GM21381 (cell line): ENCODE measurements at regions not wholly inside any gene's neighbourhood (a gene's known extent, or its start where the extent isn't known, plus 50 kb on each side); places are given as distances from the start of the nearest gene placed in this dataset.
A peak's percentile ranks its signal among the peaks of the same experiment; 100 is the strongest.
"Not testable (repeated sequence)": the region's sequence is repeated elsewhere in the genome, so short reads cannot be mapped to it uniquely, and the experiment has no call there.

ENCODE experiments used
- ATAC-seq: cut with Tn5 transposase; IDR thresholded peaks from one replicate; pipeline ENCODE4 v1.9.1; 2021; ENCODE audit warnings: mild to moderate bottlenecking, moderate library complexity; ENCODE audit not compliant: unreplicated experiment

DNA sequence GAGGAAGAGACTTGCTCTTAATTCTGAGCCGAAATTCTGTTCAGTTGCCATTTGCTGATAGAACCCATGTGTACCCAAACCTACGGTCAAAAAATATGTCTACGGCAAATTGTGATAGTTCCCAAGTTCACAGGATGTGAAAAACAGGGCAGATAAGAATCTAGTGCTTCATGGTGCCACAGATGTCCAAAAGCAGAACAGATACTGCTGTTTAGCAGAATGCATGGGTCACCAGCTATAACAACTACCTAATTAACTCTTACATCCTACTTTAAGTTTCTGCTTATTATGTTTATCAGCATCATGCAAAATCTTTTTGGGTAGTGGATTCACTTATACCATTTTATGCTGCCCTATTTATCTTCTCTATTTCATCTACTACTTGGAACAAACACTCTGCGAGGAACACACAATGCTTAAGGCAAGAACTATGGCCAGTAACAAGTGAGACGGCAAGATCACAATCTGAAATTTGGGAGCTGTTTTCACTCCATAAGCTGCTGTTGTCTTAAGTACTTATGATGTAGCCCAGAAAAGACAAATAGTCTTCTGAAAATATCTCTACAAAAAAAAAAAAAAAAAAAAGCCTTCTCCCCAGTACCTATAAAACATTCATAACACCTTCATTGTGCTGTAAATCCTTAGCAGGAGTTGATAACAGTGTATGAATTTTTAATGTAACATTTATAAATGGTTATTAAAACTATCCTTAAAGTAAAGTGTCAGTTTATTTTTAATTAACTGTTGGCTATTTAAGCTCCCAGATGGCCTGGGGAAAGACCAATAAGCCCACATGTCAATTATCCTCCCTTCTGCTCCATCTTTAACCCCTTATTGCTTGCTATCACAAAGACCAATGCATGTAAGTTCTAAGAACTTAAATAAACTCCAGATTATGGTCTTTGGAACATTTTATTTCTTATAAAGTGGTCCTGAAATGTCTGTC lies 232.3 kb downstream of the TLR4 start:
- peak; percentile 97 for ATAC-seq

DNA sequence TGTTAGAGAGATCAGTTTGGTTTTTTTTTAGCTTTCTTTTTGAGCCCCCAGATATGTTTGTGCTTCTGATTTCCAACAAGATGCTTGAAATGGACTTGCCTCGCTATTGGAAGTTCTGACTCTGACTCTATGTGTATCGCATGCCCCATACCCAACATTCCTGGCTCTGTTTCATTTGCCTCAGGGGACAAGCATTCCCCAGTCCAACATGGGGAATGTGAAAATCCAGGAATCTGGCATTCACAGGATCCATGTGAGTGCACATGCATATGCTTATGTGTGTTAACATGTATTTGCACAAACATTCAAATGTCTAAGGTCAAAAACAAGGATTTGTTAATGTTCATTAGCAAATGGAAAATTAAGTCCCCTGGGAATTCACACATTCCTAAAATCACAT lies 233.9 kb downstream of the TLR4 start:
- ATAC-seq = no peak

DNA sequence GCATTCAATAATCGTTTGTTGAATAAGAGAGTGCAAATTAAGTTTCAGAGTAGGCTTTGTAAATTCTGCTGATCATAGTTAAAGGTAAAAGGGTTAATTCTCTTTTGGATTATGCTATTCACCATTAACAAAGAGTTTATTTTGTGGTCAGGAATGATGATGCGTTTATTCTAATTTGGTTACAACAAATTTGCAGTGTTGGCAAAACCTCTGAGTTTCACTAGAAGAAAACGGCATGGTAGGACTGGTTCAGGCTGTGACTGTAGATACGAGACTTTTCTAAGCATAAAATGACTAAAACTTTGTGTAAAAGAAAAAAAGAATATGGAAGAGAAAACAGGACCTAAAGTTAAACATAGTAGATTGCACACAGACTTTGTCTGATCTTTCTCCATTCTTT lies 234.7 kb downstream of the TLR4 start:
- ATAC-seq = no peak

DNA sequence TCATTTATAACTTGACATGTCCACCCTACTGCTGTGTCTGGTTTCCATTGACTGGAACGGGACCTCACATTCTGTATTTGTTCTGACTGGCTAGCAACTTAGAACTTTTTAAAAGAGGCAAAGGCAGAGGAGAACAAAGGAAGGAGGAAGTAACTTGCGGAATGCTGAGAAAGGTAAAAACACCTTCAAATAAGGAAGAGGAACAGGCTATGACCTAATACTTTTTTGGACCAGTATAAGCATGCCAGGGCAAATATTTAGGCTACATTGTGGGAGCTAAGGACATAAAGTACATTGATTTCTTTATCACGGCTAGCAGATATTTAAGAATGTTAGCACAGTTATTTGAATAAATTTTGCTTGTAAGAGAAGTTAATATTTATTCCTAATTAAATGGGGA lies 240.5 kb downstream of the TLR4 start:
- not testable (repeated sequence) for ATAC-seq

DNA sequence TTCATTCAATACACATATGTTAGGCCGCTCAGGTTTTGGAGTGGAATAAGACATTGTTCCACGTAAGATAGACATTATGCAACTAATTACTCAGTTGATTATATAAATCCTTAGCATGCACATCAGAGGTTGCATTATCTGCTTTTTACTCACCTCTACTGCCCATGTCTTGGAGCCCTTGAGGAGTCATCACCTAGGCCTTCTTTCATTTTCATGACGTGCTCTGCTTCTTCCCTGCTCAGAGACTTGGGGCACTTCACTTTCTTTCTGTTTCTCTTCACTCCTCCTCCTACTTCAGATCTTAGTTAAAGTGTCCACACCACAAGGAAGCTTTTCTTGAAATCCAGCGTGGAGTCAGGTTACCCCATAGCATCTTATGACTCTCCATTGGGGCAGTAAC lies 241.1 kb downstream of the TLR4 start:
- no peak for ATAC-seq

DNA sequence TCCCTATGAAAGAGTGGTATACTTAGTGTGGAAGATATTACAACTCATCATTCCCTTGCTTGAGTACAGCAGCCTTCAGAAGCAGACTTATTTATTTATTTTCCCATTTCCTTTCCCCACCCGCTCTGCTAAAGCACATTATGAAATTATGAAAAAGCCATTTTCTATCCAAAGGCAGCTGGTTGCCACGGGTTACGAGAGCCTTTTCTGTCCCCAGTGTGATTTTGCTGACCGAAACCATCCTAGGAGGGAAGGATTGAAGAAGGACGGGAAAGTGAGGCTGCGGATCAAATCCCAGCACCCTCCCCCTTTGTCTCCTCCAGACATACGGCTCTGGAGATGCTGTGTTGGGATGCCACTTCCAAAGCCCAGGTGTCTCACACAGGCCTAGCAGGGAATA lies 246.9 kb downstream of the TLR4 start:
- ATAC-seq = no peak

DNA sequence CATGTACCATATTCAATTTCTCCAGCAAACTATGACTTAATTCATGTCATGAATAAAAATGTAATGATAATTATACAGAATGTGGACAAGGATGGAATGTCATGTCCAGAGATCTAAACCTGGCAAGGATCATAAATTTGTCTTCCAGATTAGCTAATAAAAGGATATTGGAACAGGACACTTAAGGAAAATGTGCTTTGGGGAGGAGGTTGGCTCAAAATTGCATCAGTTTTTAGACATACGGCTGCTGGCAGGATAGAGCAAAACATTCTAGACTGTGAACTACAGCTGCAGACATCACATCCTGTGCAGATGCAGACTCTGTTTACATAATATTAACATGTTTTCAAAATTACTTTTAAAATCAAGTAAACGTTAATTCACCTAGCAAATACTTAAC lies 248.4 kb downstream of the TLR4 start:
- ATAC-seq = no peak

DNA sequence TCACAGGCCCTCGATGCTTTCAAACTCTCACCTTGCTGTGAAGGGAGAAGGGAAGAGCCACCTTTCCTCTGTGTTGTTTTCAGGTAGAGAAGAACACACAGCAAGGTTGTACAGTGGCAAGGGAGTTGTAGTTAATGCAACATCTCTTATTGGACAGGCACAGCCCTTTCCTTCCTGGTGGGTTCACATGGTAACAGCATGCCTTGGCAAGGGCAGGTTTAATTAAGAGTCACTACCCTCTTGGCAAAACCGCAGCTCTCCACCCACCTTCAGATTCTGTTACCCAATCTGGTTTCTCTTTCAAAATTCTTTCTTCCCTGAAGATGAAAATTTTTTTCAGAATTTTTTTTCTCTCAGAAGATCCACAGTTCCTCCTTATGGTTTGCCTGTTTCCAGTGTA lies 253.1 kb downstream of the TLR4 start:
- no peak for ATAC-seq

DNA sequence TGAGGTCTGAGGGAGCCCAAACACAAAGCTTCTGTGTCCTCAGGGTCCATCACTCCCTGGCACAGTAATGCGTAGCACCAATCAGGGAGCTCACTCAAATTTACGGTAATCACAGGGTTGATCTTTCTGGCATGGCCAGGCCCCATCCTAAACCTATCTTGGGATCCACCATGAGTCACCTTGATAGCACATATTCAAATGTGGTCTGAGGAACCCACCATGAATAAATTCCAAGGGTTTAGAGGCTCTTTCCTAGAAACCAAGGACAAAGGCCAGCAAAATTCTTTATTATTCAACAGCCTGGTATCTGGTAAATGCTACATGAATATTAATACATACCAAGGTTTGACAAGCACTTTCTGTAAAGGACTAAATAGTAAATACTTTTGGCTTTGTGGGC lies 254.5 kb downstream of the TLR4 start:
- no peak for ATAC-seq

DNA sequence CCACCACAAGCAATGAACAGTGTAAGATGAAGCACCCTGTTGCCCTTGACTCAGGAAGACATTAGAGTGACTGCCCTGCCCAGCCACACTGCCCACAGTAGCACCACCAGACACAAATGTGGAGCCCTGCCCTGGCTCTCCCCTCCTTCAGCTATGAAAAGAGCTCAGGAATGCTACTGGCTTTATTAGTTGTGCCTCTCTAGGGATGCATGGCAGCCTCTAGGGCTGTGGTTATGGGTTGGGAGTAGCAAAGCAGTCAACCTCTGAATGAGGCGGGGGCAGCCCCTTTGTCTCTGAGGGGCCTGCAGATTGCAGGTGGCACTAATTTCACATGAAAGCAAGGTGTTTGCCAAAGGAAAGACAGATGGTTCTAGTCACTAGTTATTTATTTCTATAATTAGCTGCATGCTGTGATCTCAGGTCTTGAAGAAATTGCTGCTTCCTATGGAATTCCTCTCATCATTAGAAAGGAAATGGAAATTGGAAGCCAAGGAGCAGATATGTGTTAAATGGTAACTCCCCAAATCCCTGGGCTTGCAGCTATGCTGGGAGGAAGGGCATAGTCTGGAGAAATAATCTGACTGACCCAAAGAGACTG lies 259.4 kb downstream of the TLR4 start:
- no peak for ATAC-seq

DNA sequence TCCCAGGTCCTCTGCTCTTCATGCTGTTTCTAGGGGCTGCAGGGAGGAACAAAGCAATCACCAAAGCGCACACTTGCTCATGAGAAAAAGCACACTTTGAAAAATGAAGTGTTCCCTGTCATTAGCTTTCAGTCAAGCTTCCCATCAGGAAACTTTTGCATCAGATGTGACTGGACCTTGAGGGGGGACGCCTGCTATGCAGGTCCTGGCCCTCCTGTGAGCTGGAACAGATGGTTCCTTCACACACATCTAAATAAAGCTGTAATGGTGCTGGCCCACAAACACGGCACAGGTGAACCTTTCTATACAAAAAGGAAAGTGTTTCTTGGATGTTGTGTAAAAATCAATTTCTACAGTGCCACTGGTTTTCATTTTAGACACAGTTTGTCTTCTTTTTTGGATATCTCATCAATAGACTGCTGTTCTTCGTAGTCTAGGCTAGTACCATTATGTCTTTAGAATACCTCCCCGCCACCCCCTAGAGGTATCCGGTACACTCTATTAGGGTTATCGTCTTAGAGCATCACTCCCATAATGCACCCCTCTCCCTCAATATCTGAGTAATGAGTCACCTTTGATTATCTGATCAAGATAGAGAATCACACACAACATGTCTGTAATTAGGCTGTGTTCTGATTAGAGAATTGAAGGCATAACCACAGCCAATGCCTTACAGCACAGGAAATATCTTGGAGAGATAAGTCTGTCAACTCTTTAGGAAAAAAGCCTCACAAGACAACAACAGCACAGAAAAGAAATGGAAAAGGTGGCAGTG lies 266.3 kb downstream of the TLR4 start:
- no peak for ATAC-seq

DNA sequence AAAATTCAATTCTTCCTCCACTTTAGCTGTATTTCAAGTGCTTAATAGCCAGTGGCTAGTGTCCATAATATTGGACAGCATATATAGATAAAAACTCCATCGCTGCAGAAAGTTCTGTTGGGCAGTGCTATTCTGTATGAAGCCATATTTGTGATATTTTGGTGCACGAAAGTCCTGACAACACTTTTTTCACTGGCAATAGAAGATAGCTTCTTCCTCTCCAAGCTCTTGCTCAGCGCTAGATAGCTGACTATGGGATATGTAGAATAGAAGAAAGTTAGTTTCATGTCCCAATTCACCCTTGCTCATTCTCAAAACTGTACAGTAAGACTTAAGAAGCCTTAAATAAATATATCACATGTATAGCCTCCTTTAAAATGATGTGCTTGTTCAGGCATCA lies 269.9 kb downstream of the TLR4 start:
- ATAC-seq = no peak

DNA sequence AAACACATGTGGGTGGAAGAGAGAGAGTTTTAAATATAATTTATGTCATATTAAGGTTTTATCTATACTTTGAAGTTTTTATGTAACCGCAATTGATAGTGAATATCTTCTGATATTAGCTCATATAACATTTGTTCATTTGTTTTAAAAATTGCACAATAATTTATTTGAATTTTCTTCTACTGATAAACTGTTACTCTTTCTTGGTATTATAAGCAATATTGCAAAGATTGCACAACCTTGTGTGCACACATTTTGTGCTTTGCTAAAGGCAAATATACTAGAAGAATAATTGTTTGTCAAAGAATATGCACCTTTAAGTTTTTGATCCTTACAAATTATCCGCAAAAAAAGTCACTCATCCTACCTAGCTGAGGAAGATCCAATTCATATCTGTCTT lies 275.7 kb downstream of the TLR4 start:
- ATAC-seq = no peak

DNA sequence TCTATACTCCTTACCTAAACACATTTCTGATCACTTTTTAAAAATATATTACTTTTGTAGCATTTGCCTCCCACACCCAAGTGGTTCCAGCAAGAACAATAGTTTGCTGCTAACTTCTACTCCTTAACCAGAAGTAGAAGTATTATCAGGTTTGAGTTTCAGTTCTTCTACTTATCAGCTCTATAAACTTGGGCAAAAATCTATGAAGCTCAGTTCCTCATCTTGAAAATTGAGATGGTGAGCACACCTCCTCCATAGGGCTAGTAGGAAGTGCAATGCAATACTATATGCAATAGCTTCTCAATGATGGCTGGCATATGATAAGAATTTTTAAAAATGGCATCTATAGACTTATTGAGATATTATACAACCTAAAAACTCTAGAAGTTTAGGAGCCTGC lies 283.7 kb downstream of the TLR4 start:
- no peak for ATAC-seq

DNA sequence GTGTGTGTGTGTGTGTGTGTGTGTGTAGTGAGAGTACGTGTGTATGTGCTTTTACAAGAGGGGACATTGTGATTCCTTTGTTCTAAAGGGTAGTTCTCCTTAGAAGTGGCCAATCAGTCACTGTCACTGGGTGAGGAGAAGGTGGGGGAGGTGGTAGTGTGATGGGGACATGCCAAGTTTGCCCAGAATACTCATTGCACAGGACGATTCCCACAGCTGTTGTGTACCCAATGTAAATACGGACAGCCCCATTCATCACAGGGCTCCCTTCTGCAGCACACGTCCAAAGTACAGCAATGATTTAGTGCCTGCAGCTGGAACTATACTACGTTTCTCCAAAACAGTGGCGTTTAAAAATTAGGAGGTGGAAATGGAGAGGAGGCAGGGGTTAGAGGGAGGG lies 287.8 kb downstream of the TLR4 start:
- ATAC-seq = no peak

DNA sequence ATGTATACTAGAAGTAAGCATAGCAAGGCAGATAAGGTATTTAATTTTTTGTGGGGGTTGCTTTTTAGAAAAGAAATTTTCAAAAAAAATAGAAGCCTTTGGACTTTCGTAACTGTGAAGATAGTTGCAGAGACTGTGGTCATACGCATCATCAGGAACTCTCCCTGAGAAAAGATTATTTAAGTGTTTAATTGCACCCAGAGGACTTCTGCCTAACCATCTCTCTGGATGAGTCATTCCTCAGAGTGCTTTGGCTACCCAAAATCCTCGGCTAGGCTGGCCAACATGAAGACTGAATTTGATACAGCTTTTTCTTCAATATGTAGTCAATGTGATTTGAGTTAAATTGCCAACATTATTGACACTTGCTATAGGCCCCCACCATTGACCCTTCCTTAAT lies 296.4 kb downstream of the TLR4 start:
- ATAC-seq = no peak

DNA sequence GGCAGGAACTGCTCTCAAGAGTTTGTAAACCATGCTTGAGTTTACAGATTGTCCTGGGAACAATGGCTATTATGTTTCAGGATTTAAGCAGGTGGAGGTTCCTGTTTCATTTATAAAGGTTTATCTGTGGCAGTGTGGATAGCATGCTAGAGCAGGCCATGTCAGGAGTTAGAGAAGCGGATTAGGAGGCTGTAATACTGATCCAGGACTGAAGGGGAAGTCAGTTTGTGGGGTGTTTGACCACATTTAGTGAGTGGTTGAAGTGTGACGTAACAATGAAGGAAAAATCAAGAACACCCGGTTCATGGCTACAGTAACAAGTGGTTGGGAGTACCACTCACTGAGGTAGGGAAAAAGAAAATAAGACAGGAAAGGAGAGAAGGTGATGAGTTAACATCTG lies 299.0 kb downstream of the TLR4 start:
- ATAC-seq = no peak

DNA sequence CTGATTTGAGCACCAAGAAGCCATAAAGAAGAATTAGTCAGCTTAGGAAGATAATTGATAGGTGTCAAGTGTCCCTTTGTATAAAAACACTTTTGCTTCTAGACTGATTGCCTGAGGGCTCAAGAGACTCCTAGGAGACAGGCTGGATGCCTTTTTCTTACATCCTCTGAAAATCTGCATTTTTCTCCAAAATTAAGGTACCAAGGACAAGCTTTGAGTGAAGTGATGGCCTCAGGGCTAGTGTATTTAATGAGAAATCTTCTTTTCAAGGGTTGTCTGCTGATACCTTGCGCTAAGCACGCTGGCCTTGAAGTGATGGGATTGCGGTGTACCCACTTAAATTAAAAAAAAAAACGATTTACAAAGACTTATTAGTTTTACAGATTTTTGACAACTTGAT lies 304.0 kb downstream of the TLR4 start:
- ATAC-seq = no peak

DNA sequence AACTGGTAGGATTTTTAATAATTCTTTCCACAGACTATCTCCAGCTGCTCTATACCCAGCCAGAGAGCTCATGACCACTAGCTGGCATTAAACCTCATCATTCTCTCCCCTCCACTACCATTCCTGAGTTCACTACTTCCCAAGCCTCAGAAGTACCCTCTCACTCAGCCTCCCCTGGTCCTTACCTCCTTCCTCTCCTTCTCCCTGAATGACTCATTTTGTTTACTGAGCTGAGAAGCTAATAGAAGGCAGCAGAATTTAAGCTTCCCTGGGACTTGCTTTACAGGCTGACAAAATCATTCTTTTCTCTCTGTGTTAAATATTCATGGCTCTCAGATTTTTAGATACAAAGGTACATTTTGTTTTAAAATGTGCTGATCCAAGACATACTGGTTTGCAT lies 305.4 kb downstream of the TLR4 start:
- no peak for ATAC-seq

DNA sequence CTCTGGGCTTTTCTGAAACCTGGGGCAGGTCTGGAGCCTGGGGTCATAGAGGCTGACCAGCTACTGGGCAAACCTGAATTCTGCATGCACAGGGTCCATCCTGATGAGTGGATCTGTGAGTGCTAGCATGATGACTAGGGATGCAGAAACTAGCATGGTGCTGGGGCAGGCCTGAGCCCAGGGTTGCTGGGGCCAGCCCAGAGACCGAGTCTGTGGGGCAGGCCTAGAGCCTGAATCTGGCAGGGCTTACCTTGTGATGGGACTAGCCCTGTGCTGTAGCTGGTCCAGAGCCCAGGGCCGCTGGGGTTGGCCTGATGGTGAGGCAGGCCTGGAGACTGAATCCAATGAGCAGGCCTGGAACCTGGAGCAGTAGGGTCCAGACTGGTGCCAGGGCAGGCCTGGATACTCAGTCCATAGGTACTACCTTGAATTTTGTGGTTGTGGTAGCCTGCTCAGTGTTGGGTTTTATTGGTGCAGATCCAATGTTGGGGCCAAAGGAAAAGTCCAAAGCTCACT lies 313.5 kb downstream of the TLR4 start:
- no peak for ATAC-seq

DNA sequence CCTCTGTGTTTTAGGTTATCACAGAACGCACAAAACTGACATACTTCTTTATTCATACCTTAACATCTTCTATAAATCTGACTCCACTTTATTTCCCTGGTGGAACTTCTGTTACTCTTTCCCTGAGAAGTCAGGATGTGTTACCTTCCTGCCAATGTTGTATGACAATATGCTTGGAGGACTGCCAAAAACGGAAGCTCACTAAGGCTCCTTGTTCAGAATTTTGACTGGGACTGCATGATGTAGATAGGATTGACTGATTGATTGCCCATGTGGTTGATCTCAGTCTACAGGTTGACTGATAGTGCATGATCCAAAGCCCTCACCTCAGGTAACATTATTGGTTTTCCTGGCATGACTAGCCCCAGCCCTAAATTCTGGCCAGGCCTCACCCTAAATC lies 319.4 kb downstream of the TLR4 start:
- ATAC-seq = no peak

DNA sequence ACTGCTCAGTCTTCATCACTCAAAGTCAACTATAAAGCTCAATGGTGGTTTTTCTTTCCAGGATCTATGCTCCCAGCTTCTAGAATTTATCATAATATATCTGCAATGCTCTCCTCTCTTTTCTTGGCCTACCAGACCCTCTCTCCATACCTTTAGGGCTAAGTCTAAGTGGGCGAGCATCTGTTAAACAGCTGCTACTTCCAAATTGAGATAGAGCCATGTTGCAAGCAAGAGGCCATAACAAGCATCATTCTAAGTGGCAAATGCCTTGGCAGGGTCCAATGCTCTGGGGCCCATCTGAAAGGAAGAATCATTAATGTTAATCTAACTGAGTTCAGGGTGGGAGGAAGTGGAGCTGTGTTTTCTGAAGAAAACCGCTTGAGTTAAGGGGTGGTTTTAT lies 324.0 kb downstream of the TLR4 start:
- ATAC-seq = no peak
